IPS DF 19.7 (cell line): ENCODE measurements at regions not wholly inside any gene's neighbourhood (a gene's known extent, or its start where the extent isn't known, plus 50 kb on each side); places are given as distances from the start of the nearest gene placed in this dataset.
"Not testable (repeated sequence)": the region's sequence is repeated elsewhere in the genome, so short reads cannot be mapped to it uniquely, and the experiment has no call there.

ENCODE experiments used
- DNase-seq: peaks from one replicate; pipeline ENCODE4 v3.0.0-alpha.2; 2013; ENCODE audit warnings: low read depth, low spot score

DNA sequence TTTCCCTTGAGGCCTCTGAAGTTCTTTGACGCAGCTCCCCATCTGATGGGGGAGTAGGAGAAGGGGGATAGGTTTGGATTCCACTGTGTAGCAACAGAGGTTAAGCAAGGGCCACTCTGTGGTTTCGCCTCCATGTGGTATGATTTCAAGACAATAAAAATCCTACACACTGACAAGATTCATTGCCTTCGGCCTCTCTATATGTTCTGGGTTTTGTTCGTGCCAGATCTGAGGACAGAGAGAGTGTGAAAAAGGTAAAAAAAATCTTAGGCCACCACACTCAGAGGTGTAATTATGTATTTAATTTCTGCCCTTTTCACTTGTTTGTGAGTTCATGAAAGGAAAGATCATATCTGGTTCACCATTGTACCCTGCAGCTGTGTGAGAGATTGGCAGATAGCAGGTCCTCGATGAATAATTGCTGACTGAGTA is 715.2 kb upstream of the ZNF608 start:
- DNase-seq, result no peak

DNA sequence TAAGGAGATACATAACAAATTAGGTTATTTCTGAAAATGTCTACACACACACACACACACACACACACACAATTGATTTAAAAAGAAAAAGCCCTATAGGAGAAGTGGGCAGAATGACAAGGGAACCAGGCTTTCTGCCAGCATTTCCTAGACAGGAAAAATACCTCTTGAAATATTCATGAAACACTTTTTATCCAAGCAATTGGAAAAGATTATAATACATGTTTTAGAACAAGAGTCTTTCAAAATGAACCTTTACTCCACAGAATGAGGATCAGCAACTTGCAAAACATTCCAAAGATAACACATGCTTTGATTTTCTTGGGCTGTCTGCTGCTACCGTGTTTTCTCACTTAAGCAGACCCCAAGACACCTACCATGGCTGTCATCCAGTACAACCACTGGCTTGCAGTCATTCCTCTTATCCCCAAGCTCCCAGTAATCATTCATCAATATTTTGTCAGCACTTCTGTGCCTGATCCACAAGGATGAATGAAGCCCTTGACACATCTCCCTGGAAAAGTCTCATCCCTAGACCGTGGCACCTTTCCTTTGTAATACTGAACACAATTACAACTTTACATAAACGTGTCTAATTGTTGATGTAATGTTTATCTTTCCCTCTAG is 717.1 kb upstream of the ZNF608 start:
- DNase-seq, result no peak

DNA sequence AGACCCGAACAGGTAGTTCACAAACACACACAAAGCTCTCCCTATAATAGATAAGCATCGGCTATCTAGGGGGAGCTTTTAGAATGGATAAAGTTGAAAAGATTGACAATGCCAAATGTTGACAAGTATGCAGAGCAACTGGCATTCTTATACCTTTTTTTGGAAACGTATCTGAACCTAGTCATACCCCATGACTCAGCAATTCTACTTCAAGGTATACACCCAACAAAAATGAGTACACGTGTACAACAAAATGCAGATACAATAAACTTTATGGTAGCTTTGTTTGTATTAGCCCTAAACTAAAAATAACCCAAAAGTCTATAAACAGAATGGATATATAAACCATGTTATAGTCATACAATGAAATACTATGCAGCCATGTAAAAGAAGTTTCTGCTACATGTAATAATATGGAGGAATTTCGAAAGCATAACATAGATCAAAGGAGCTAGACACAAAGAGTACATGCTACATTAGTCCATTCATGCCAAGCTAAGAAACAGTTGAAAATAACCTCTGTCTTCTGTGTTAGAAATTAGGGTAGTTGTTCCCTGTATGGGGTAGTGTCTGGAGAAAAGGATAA is 718.5 kb upstream of the ZNF608 start:
- no peak for DNase-seq

DNA sequence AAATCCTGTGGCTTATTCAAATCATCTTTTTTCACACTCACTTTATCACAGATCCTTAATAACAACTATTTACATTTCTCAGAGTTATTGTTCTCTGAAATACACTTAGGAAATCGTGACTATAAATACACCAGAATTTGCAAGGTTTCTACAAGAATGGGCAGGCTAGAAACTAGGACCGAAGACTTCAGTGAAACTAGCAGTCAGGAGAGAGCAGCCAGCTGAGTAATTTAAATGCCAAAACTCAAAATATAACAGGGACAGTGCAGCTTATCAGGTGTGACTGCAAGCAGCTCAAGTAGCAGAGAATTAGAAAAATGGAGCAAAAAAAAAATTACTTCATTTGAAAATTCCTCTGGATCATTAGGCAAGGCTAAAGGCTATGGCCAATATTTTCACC is 719.3 kb upstream of the ZNF608 start:
- no peak for DNase-seq

DNA sequence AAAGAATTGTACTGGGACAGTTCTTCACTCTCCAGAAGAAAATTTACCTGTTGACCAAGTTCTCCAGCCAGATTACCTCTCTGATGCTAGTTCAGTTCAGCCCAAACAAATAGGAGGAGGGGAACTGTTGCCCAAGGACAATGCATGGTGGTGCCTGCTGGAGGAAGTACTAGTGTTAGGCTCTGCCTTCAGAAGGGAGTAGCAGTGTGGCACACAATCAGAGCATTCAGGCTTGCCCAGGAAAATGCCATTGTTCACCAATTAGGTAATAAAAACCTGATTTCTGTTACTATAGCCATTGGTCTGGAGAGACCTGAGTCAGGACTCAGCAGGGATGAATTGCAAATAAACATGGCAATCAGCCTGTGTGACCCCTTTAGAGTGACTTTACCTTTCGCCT is 720.8 kb upstream of the ZNF608 start:
- DNase-seq, result no peak

DNA sequence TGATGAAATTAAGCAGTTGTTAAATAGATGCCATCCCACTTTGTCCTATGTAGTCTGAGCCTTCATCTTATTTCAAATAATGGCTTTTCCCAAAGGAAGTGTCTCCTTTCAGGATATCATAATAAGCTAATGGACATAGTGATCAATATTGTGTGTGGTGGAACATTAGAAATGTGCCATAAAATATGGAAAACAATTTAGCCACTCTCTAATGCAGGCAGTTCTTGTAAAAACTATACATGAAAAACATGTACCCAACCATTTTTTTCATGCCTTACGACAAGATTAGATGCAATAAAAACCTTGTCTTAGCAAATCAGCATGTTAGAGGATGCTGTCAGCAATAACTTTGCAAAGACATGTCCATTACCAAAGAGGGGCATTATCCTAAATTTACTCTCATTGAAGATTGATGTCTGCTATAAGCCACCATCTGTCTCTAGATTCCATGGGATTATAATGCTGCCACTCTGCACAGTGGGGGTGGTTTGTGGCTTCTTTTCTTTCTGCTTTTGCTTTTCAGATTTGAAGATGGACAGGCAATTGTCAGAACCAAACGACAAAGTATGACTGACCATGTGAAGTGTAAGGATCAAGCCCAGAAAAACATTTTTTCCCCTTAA is 724.0 kb upstream of the ZNF608 start:
- no peak for DNase-seq

DNA sequence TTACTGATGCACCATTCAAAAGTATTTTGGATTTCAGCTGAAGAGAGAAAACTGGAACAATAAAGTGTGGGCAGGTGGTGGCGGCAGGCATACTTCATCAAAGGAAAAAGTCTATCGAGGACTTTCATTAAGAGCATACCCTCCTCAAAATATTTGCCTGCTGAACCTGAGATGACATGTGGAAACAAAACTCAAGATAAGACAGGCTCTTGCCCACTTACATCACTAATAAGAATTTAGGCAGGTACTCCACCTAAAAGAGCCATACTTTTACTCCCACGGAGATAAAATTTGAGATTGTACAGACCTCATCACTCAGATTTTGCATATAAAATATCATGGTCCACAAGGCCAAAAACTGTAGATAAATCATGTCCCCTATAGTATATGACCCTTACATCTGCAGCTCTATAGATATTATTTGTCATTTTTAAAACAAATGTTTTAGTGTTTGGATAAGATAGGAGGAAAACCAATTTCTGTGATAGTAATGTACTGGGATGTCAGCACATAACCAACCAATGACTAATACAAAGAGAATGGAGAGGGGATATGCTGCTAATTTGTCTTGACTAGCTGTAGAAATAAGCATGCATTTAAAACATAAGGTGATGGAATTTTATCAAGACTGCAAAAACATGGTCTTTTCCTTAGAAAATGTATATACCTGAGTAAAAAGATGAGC is 730.6 kb upstream of the ZNF608 start:
- DNase-seq, result no peak

DNA sequence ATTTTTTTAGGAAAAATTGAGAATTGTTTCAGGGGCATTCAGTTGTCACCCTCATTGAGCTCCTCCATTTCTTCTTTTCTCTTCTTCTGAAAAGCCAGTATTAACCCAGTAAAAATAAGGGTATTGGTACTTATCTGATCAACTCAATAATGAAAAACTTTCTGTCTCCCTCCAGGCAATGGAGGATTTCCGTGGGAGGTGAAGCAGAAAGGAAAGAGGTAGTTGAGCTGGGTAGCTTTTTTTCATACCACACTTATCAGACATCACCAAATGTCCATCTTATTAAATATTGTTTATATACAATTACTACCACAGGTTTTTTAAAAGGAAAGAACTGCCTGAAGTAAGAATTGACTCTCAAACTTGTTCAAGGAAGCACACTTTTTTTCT is 731.1 kb upstream of the ZNF608 start:
- DNase-seq, result no peak

DNA sequence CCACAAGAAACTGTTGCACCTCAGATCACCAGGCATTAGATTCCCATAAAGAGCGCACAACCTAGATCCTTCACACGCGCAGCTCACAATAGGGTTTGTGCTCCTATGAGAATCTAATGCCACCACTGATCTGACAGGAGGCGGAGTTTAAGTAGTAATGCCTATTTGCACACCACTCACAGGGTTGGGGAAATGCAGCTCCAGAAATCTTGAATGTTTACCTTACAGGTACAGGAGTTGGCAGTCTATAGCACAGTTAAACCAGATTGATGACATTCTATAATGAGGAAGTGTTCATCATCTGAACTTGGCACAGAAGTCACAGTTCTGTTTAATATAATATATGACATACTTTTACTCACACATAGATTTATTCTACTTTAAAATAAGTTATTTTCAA is 732.2 kb upstream of the ZNF608 start:
- DNase-seq, result no peak

DNA sequence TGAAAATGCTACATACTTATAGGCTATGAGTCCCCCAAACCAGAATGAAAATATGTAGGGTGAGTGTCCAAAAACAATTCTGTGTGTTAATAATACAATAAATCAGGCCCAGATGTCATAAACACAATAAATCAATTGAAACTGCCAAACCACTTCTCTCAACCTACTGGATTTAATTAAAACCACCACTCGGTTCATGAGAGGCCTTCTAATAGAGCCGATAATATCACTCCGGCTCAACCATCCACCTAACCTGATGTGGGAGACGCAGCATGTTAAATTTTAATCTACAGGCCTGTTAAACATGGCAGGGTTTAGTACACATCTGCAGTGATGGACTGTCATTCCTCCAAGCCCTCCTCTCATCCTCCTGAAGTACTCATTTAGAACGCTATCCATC is 734.5 kb upstream of the ZNF608 start:
- no peak for DNase-seq

DNA sequence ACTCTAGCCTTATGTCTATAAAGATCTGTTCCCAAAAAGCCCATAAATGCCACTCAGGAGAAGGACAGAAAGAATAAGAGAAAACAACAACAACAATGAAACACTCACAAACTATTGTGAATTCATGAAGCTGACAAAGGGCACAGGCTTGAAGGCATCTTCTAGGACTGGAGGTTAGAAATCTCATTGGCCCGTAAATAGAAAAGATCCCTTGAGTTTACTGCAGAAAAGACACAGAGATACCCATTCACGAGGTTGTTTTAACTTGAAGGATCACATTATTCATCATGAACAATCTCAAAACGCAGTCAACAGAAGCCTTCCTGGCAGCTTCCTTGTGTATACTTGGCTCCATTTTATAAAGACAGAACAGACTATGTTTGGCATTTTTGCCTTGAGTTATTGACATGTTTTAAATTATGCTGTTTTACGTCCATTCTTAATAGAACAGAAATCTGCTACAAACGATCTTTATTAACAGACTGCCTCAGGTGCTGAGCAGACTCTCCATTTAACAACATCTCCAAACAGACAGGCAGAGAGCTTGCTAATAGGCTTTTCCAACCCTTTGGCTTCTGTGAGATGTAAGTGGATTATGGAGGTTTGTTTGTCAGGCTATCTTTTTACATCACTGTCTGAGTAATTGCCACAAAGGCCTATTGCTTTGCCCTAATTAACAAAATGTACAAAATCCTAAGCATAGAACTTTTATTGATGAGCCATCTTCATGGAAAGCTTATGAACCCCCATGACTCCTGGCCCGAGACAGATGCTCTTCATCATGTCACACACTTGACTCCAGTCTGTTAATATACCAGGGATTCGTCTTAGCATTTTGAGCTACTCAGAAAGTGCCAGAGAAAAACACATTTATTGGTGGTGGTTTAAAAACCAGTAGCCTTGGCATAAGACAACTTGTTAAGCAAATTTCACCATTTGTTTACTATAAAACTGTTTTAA is 735.3 kb upstream of the ZNF608 start:
- DNase-seq, result no peak

DNA sequence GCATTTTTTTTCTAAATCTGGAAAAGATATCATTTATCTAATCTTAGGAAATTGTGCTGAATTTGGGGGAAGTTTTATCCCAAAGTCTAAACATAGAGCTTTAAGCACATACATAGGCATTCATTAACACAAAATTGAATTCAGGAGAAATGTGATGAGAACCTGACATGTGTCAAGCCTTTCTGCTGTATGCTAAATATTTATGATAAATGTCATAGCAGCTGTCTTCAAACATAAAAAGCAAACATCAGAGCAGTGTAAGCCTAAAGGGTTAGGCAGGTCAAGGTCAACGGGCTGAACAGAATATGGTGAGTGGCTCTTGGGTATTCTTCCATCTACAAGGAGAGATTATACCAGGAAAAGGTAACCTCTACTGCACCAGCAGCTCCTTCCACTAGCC is 737.2 kb upstream of the ZNF608 start:
- no peak for DNase-seq

DNA sequence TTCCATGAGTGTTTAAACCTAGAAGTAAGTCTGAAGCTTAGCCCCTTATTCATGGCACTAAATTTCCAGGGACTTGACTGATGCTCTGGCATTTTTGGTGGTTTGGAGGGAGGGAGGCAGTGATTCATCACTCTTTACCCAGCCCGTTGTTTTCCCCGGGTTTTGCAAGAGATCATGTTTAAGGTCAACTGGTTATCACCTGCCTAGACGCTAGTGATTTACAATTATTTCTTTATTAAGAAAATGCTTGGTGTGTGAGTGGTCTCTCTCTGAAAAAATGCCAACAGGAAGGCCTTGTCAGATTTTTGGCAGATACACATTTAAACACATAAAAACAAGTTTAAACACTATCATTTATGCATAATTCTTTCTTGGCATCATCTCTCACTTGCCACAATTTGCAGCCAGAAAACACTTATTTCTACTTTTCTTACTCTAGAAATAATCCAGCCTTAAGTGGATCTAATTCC is 737.9 kb upstream of the ZNF608 start:
- DNase-seq, result no peak

DNA sequence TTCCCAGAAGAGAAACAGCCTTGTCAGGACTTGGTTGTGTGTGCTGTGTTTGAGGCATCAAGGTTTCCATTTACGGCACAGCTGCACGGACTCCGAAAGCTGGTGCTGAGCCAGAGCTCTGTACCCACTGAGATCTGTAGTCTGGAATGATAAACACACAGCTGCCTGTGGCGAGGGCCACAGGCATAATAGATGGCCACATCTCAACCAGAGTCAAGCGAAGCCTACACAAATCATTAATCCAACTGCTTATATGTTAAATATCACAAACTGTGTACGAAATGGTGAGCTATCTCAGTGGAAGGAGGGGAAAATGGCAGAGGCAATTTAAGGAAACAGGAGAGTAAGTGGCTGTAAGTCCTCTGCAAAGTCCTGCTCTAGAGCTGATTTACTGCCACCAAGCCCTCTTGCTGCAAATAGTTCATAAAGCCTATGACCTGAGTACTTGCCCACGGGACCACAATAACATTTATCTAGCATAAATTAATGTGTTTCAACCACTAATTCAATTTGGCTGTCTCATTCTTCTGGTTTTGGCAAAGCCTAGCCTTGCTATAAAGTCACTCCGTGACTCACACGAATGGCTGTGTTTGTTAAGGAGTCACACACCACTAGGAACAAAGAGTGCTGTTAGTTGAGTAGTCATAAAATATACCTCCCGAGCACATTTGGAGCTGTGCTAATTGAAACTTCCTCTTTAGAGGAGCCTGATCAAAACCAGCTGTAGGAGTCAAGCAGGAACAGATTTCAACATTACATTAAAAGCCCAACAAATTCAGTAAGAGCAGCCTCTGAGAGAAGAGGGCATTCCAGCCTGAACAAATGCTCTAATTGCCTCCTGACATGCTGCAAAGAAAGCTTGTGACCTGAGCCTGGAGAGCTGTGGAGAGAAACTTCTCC is 738.6 kb upstream of the ZNF608 start:
- DNase-seq, result no peak

DNA sequence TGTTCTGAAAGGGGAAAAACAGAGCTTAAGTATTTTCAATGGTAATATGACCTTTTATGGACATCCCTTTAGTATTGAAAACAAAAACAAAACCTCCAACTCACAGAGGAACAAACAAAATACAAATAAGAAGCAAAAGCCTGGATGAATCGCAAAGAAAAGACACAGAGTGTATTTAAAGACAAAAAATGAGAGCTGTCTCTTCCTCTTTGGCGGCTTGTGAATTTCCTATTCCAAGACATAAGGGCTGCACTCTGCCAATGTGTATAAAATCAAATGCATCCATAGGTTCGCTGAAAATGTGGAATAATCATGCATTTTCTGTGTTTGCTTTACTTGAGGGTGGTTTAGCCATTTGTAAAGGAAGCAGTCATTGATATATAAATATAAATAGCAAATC is 739.3 kb upstream of the ZNF608 start:
- no peak for DNase-seq

DNA sequence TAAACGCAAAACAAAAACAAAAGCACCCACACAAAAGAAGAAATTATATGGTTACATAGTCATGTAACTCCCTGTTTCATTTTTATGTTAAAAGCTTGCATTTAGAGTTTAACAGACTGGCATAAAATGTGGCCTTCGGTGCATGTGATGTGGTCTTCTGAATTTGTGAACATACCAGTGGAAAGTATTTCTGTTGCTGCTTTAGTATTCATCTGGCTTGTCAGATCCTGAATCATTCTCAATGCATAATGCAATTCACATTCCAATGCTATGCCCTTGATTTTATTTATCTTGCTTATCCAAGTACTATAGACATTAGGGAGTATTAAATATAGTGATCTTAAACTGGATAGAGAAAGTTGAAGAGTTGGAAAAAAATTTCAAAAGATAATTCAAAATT is 740.2 kb upstream of the ZNF608 start:
- DNase-seq, result no peak

DNA sequence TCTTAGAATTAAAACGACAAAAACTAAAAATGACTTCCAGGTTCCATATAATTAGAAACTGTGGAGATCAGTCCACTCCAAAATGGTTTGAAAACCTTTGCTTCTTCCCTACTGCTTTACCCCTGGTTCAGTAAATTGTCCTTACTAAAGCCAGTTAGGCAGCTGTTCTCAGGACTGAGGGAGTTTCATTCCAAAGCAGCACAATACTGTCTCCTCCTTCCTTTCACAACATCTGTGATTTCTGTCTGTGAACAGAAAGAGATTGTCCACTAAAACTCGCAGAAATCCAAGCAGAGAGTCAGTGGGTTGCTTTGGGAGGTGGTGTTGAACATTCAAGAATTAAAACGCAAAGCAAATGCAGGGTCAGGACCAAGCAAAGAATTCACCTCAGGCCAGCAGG is 740.8 kb upstream of the ZNF608 start:
- no peak for DNase-seq

DNA sequence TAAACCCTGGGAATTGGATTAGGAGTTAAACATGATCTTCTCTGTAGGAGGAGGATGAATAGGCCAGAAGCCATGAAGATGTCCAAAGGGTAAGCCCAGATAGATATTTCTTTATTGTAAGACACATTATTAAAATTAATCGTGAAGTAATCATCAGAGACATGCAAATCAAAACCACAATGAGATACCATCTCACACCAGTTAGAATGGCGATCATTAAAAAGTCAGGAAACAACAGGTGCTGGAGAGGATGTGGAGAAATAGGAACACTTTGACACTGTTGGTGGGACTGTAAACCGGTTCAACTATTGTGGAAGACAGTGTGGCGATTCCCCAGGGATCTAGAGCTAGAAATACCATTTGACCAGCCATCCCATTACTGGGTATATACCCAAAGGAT is 741.2 kb upstream of the ZNF608 start:
- DNase-seq, result not testable (repeated sequence)

DNA sequence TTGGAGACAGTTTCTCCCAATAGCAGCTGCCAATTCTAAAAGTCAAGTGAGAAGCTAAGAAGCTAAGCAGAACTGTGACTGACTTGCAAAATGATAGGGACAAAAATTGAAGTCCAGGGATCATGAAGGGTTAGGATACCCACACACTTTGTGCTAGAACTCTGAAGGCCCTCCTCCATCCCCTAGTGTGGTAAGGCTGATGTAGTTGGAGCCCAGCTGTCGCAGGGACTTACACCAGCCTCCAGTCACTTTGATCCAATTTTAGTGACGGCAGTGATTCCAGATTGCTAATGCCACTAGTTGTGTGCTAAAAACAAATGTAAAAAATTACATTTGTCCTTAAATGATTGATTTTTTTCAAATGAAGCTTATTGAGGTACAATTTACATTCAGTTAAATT is 742.7 kb upstream of the ZNF608 start:
- DNase-seq, result no peak

DNA sequence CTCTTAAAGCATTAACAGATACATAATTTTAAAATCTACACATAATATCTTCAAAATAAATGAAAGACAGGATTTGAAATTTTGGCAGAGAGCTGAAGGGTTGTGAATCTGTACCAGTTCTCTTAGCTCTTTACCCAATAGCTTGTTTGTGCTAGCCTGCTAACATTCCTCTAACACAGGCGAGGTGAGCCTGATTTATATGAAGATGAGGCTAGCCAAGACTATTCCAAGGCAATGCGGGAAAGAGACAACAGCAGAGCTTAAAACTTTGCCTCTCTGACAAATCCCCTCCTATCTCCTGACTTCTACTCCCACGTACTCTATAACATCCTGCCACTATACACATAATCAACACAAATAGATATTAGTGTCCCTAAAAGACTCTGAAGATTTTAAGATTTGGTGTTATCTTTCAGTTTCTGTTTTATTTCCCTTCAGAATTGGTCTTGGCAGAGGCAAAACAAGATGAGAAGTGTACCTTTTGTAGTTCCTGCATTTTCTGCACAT is 745.6 kb upstream of the ZNF608 start:
- DNase-seq, result no peak
